ENCODE measurements at regions not wholly inside any gene's neighbourhood (a gene's known extent, or its start where the extent isn't known, plus 50 kb on each side); places are given as distances from the start of the nearest gene placed in this dataset.
A peak's percentile ranks its signal among the peaks of the same experiment; 100 is the strongest.
"Not testable (repeated sequence)": the region's sequence is repeated elsewhere in the genome, so short reads cannot be mapped to it uniquely, and the experiment has no call there.

DNA sequence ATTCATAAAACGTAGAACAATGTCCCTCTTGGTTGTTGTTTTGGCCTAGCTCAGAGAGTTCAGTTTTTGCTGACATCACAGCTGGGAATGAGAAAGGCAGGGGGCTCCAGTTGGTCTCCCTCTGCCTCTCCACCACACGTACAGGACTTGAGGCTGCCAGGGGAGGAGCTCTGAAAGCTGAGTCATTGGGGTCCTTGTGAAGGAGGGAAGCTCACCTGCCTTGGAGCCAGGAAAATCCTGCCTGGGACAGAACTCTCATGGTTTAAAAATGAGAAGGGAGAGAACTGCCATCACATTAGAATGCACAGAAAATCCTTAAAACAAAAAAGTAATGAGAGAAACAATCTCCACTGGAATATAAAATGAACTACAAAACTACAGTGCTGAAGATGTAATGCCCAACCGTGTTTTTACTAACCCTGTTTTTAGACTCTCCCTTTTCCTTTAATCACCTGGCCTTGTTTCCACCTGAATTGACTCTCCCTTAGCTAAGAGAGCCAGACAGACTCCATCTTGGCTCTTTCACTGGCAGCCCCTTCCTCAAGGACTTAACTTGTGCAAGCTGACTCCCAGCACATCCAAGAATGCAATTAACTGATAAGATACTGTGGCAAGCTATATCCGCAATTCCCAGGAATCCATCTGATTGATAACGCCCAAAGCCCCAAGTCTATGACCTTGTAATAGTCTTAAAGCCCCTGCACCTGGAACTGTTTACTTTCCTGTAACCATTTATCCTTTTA lies 58.6 kb upstream of the TARP start:
- CTCF ChIA-PET, result interaction anchor here (0.7 to 2.7 kb wide), 10 partner anchors 8 to 950 kb away, joined by 3 to 19 read pairs (median 4); no protein-coding TSS in a partner anchor
- Mint-ChIP-seq H3K4me1 (peaks cover 57% of the 10 kb centered on the region), H3K4me3 (peak overlapping the region; percentile 62)
- H3K36me3 Mint-ChIP-seq (ENCODE audit: low read depth); H3K27ac Mint-ChIP-seq; H3K9me3 Mint-ChIP-seq; H3K27me3 Mint-ChIP-seq; POLR2A ChIA-PET; DNase-seq: not testable (repeated sequence)

GRCh38 chr7:38330861-38331621 lies 57.6 kb upstream of the TARP start:
- H3K4me1 Mint-ChIP-seq, result peaks cover 51% of the 10 kb centered on the region
- no peaks in the 10 kb centered on the region for H3K36me3 Mint-ChIP-seq (ENCODE audit: low read depth)
- POLR2A ChIA-PET, result no interaction called here

DNA sequence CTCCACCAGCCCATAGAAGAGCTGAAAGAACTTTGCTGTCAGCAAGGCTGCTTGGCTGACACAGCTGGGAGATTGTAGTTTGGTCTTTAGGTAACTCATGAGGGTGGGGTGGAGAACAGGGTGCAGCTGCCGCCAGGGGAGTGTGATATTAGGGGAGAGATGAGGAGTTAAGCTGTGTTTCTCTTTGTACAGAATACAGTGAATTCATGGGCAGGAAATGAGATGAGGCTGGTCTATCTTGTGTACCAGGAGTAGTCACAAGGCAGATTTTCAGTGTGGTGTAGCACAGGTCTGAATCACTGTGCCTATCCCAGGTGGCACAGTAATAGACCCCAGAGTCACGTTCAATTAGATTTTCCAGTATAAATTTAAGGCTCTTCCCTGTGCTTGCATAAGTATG lies 56.6 kb upstream of the TARP start:
- Mint-ChIP-seq H3K4me3 (no peak overlapping the region), H3K27ac (peak overlapping the region; percentile 61), H3K9me3 (no peaks in the 10 kb centered on the region), H3K4me1 (peaks cover 41% of the 10 kb centered on the region), H3K27me3 (no peaks in the 10 kb centered on the region), H3K36me3 (ENCODE audit: low read depth) (no peaks in the 10 kb centered on the region)
- DNase-seq, result no peak
- ChIA-PET CTCF (interaction anchor here (1.3 to 2.7 kb wide), 5 partner anchors 10 to 222 kb away, joined by 3 to 19 read pairs (median 6); no protein-coding TSS in a partner anchor), POLR2A (no interaction called here)

More at GRCh38 chr7:38330861-38331621, 57.6 kb upstream of the TARP start:
- no peak for DNase-seq
- Mint-ChIP-seq H3K9me3 (no peaks in the 10 kb centered on the region), H3K27ac (peak overlapping the region; percentile 61), H3K4me3 (peak overlapping the region; percentile 62), H3K27me3 (no peaks in the 10 kb centered on the region)
- CTCF ChIA-PET, result interaction anchor here (0.6 to 2.7 kb wide), 14 partner anchors 9 to 949 kb away, joined by 3 to 19 read pairs (median 4); no protein-coding TSS in a partner anchor

- CTCF ChIA-PET, result interaction anchor here (1.3 kb wide), 1 partner anchor 221 kb away, joined by 4 read pairs; no protein-coding TSS in a partner anchor
- no peak overlapping the region for H3K27ac Mint-ChIP-seq
Measured at GRCh38 chr7:38329340-38329739, 55.9 kb upstream of the TARP start.

GRCh38 chr7:38328814-38329213 lies 55.4 kb upstream of the TARP start:
- no peaks in the 10 kb centered on the region for H3K27me3 Mint-ChIP-seq
- POLR2A ChIA-PET, result no interaction called here
- H3K9me3 Mint-ChIP-seq, result no peaks in the 10 kb centered on the region
- H3K36me3 Mint-ChIP-seq (ENCODE audit: low read depth), result no peaks in the 10 kb centered on the region
- H3K4me3 Mint-ChIP-seq, result no peak overlapping the region
- peaks cover 32% of the 10 kb centered on the region for H3K4me1 Mint-ChIP-seq
- CTCF ChIA-PET, result no interaction called here
- H3K27ac Mint-ChIP-seq, result no peak overlapping the region
- no peak for DNase-seq

More at GRCh38 chr7:38329340-38329739, 55.9 kb upstream of the TARP start:
- H3K4me1 Mint-ChIP-seq, result peaks cover 36% of the 10 kb centered on the region
- H3K27me3 Mint-ChIP-seq, result no peaks in the 10 kb centered on the region
- no peak for DNase-seq
- no peaks in the 10 kb centered on the region for H3K9me3 Mint-ChIP-seq
- H3K4me3 Mint-ChIP-seq, result no peak overlapping the region
- no peaks in the 10 kb centered on the region for H3K36me3 Mint-ChIP-seq (ENCODE audit: low read depth)
- POLR2A ChIA-PET, result no interaction called here

- no peak overlapping the region for H3K27ac Mint-ChIP-seq
- H3K4me1 Mint-ChIP-seq, result peaks cover 31% of the 10 kb centered on the region
- no peaks in the 10 kb centered on the region for H3K9me3 Mint-ChIP-seq
- DNase-seq, result no peak
- no peak overlapping the region for H3K4me3 Mint-ChIP-seq
- ChIA-PET POLR2A (no interaction called here), CTCF (interaction anchor here (1.3 to 2.5 kb wide), 2 partner anchors 8 to 112 kb away, joined by 4 to 7 read pairs; no protein-coding TSS in a partner anchor)
- no peaks in the 10 kb centered on the region for H3K36me3 Mint-ChIP-seq (ENCODE audit: low read depth)
- no peaks in the 10 kb centered on the region for H3K27me3 Mint-ChIP-seq
Measured at GRCh38 chr7:38327637-38328036, 54.2 kb upstream of the TARP start.

All from activated CD4-positive, alpha-beta memory T cell treated with anti-CD3 and anti-CD28 coated beads, Interleukin-2, amount 10 ng/mL, durations not matched to agents 7 days and 5 days (primary cell).